GM12872 (cell line): ENCODE measurements at regions not wholly inside any gene's neighbourhood (a gene's known extent, or its start where the extent isn't known, plus 50 kb on each side); places are given as distances from the start of the nearest gene placed in this dataset.

Source experiments
- TF ChIP-seq, protein P1 (sequence below): IDR thresholded peaks from 3 replicates; pipeline ENCODE4 v1.5.1; 2011; ENCODE audit warnings: low read depth, mild to moderate bottlenecking, low read length, moderate library complexity; ENCODE audit not compliant: insufficient read depth

DNA sequence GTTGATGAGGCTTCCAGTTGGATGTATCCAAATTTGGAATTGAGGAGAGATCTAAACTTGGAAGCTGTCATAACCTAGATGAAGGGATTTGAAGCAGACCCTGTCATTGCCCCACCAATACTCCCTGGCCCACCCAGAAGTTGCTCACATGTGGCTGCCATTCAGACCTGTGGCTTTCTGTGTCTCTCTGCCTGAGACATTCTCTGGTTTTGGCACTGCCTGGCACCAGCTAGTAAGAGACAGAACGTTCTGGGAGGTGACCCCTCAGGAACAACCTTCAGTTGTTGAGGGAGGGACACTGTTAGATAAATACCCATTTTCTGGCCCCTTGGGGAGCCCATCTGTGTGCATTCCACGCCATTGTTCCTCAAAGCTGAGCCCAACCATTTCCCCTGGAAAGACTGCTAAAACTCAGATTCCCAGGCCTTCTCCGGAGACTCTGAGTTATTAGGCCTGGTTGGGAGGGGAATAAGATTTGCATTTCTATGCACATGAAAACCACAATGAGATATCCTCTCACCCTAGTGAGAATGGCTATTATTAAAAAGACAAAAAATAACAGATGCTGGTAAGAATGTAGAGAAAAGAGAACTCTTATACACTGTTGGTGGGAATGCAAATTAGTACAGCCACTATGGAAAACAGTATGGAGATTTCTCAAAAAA lies 290.4 kb downstream of the TSHZ3 start:
- TF ChIP-seq, protein P1, sequence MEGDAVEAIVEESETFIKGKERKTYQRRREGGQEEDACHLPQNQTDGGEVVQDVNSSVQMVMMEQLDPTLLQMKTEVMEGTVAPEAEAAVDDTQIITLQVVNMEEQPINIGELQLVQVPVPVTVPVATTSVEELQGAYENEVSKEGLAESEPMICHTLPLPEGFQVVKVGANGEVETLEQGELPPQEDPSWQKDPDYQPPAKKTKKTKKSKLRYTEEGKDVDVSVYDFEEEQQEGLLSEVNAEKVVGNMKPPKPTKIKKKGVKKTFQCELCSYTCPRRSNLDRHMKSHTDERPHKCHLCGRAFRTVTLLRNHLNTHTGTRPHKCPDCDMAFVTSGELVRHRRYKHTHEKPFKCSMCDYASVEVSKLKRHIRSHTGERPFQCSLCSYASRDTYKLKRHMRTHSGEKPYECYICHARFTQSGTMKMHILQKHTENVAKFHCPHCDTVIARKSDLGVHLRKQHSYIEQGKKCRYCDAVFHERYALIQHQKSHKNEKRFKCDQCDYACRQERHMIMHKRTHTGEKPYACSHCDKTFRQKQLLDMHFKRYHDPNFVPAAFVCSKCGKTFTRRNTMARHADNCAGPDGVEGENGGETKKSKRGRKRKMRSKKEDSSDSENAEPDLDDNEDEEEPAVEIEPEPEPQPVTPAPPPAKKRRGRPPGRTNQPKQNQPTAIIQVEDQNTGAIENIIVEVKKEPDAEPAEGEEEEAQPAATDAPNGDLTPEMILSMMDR: no peak

DNA sequence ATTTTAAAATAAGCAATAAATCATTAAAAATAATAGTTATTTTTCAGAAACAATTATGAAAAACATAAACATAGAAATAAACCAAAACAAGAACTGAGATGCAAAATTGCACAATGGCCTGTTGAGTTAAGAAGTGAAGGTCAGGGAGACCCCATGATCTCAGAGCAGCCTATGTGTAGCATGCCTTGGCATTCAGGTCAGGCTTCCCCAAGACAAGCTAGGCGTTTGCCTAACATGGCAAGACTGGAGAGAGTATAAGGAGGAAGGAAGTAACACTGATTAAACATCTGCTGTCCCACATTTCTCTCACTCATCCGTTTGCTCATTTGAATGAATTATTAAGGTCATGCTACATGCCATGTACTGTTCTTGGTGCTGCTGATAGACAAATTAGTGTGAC lies 291.8 kb downstream of the TSHZ3 start:
- TF ChIP-seq, protein P1: no peak

DNA sequence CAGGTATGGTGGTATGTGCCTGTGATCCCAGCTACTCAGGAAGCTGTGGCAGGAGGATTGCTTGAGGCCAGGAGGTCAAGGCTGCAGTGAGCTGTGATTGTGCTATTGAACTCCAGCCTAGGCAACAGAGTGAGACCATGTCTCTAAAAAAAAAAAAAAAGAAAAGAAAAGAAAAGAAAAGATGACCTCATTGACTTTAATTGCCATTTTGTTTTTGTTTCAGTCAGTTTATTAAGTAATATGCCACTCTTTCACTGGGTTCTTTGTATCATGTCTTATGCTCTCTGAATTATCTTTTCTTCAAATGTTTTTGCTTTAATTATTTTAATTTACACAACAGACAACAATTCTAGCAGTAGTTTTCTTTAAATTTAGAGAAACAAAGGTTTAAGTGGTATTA lies 293.8 kb downstream of the TSHZ3 start:
- TF ChIP-seq, protein P1: no peak

DNA sequence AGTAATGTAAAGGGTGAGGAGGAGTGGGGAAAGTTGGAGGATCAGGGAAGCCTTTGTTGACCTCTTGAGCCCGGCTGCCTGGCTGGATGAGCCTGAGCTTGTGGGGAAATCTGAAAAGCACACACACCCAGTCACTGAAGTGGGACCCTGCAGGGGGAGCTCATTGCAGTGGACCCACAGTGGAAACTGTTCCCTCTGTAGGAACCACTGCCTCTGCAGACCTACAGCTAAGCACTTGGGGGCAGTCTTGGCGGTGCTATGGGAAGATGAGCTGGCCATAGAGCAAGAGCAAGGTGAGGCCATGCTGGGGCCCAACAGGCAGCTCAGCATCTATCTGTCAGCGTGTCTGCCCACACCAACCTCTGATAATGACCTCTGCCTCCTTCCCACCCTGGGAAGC lies 294.8 kb downstream of the TSHZ3 start:
- TF ChIP-seq, protein P1: no peak

DNA sequence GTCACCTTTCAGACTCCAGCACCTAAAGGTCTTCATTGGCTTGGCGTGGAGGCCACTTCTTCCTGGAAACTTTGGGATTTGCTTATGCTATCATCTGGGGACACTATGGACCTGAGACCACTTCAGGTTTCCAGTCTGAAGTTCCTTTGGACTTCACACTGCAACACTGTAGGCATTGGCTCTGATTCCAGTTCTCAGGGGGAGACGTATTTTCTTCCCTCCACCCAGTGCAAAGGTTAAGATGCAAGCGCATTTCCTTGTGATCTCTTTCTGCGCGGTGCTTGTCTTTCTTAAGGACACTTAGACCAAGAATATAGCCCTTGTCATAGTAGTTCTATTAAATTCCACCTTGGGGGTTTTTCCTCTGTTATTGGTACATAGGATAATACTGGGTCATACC lies 299.8 kb downstream of the TSHZ3 start:
- TF ChIP-seq, protein P1: no peak

DNA sequence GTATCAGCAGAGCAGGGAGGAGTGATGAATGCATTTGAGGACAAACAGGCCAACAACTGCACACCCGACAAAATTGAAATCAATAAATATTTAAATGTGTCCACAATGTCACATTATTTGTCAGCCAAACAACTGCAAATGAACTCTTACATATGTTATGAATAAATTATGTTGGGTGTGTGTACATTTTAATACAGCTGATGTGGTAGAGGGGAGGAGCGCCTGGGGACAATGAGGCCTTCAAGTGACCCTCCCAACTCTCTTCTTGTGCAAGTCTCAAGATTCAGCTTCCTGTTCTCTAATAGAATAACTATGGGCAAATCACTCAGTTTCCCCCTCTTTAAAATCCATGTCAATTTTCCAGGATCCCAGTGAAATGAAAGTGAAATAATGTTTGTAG lies 303.2 kb downstream of the TSHZ3 start:
- TF ChIP-seq, protein P1: no peak

DNA sequence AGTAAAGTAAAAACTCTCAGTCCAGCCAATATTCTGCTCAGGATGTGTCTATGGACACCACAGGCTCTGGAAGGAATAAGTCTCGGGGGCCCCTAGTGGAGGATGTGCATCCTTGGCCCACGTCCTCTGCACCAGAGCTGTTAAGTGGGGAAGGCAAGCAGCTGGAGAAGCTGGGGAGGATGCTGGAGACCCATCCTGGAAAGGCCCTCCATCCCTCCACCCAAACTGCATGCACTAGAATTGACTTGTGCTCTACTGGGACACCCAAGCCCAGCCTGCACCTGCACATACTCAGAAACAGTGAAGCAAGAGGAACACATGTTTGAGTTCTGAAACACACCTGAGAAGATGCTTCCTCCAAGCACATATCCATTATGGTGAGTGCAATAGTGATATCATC lies 307.8 kb downstream of the TSHZ3 start:
- TF ChIP-seq, protein P1: no peak
